H1 (cell line): ENCODE measurements at regions not wholly inside any gene's neighbourhood (a gene's known extent, or its start where the extent isn't known, plus 50 kb on each side); places are given as distances from the start of the nearest gene placed in this dataset.

Source experiments
- HDAC6 ChIP-seq: IDR thresholded peaks from one replicate; pipeline ENCODE4 v1.7.1; 2012; ENCODE audit warnings: low read depth, mild to moderate bottlenecking, inconsistent platforms, low read length, moderate library complexity
- RAD21 ChIP-seq, 2 experiments: IDR thresholded peaks in 1 of 2; conservative IDR thresholded peaks in 1 of 2; 2 replicates each; pipeline ENCODE4 v1.6.1; 2011; ENCODE audit warnings: low read depth in 2 of 2, low read length in 2 of 2, improper control_type of control experiment in 1 of 2, inconsistent platforms in 1 of 2, mild to moderate bottlenecking in 1 of 2, moderate library complexity in 1 of 2
- TF ChIP-seq, protein P1 (sequence below): IDR thresholded peaks from 2 replicates; pipeline ENCODE4 v1.6.1; 2011; ENCODE audit warnings: low read depth, mild to moderate bottlenecking, low read length; ENCODE audit not compliant: insufficient read depth

DNA sequence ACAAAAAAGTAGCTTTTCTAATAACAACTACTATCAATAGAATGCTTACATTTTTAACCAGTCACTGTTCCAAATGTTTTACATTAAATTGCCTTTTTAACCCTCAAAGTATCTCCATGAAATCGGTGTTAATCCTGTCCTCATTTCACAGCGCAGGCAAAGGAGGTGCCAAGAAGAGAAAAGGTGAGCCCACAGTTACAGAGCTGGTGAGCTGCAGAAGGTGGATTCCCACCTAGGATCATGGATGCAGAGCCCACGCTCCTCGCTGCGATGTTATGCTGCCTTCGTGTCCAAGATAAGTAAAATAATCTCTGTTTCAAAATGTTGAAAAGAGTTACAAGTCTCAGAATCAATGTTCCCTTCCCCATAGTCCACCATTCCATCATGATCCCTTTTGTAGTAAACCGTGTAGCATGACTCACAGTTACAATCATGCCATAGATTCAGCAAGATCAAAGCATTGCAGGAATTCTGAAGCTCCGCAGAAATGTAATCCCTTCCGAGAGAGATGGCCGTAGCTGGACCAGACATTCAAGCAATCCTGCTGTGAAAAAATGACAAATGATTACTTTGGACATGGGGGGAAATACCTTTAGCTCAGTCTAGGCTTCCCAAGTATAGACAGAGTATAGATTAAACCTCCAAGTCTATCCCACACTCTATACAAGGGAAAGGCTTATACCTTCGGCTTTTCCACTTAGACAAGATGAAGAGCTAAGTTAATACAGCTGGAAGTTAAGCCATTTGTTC, 394.7 kb upstream of the AKR1E2 start (continued):
- TF ChIP-seq, protein P1, sequence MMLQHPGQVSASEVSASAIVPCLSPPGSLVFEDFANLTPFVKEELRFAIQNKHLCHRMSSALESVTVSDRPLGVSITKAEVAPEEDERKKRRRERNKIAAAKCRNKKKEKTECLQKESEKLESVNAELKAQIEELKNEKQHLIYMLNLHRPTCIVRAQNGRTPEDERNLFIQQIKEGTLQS, result no peak
- TF ChIP-seq HDAC6, result no peak
- no peak for TF ChIP-seq RAD21 (IDR thresholded peaks at IDR 0.05 in 1 of 2, conservative IDR thresholded peaks at IDR 0.05 in 1 of 2; ENCODE audit: low read depth in 2 of 2, low read length in 2 of 2)
